SH-SY5Y (cell line): ENCODE measurements at regions not wholly inside any gene's neighbourhood (a gene's known extent, or its start where the extent isn't known, plus 50 kb on each side); places are given as distances from the start of the nearest gene placed in this dataset.

Source experiments
- GATA2 ChIP-seq: IDR thresholded peaks from 2 replicates; pipeline ENCODE4 v1.6.1; 2011; ENCODE audit warnings: mild to moderate bottlenecking, low read depth, low read length
- GATA3 ChIP-seq: IDR thresholded peaks from 2 replicates; pipeline ENCODE4 v1.6.1; 2011; ENCODE audit warnings: low read depth, mild to moderate bottlenecking, low read length, moderate library complexity

- TF ChIP-seq GATA2 (no peak), GATA3 (no peak)
These were observed 67.4 kb upstream of the BCOR start for GRCh38 chrX:40165206-40165605.
